Umbilical cord (tissue), 1 donor: ENCODE measurements at regions not wholly inside any gene's neighbourhood (a gene's known extent, or its start where the extent isn't known, plus 50 kb on each side); places are given as distances from the start of the nearest gene placed in this dataset.
A peak's percentile ranks its signal among the peaks of the same experiment; 100 is the strongest.
"Not testable (repeated sequence)": the region's sequence is repeated elsewhere in the genome, so short reads cannot be mapped to it uniquely, and the experiment has no call there.

ENCODE experiments used
- DNase-seq: peaks from one replicate; pipeline ENCODE4 v3.0.0-alpha.2; 2015; ENCODE audit warnings: low spot score

DNA sequence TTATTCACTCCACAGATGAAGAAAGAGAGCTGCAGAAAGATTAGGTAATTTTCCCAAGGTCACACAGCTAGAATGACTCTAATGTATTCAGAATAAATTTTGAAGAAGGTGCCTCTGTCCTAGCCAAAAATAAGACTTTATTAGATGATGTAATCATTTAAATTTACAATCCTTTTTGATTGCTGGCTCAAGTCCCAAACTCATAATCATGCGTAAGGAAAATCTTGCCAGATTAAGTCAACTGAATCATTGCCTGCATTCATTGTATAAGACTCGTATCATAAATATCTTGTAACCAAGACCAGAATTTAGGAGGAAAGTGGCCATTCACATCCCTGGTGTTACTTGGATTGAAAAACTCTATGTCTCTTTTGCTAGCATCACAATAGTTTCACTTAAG, 53.1 kb upstream of the STK39 start:
- no peak for DNase-seq

DNA sequence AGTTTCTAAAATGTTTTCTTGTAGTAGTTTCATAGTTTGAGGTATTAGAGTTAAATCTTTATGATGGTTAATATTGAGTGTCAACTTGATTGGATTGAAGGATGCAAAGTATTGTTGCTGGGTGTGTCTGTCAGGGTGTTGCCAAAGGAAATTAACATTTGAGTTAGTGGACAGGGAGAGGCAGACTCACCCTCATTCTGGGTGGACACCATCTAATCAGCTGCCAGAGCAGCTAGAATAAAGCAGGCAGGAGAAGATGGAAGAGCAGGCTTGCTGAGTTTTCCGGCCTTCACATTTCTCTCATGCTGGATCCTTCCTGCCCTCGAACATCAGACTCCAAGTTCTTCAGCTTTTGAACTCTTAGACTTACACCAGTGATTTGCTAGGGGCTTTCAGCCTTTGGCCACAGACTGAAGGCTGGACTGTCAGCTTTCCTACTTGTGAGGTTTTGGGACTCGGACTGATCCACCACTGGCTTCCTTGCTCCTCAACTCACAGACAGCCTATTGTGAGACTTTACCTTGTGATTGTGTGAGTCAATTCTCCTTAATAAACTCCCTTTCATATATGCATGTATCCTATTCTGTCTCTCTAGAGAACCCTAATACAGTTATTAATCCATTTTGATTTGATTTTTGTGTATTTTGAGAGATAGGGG, 56.8 kb upstream of the STK39 start:
- no peak for DNase-seq

DNA sequence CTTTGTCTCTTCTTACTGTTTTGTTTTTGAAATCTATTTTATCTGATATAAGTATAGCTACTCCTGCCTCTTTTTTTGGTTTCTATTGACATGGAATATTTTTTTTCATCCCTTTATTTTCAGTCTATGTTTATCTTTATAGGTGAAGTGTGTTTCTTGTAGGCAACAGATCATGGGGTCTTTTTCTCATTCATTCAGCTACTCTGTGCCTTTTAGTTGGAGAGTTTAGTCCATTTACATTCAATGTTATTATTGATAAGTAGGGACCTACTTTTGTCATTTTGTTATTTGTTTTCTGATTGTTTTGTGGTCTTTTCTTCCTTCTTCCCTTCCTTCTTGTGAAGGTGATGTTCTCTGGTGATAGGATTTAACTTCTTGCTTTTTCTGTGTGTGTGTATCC, 60.0 kb upstream of the STK39 start:
- DNase-seq: no peak

DNA sequence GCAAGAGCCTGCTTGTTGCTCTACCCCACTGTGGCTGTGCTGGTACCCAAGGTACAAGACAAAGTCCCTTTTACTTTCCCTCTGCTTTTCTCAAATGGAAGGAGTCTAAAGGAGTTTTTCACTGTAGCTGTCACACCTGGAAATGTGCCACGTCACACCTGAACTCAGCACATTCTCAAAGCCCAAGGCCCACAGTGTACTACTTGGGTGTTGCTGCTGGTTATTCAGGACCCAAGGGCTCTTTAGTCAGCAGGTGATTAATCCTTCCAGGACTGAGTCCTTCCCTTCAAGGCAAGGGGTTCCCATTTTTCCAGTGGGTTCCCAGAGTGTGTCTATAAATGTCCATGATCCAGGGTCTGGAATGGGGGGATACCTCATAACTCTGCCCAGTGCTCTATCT, 63.2 kb upstream of the STK39 start:
- no peak for DNase-seq

DNA sequence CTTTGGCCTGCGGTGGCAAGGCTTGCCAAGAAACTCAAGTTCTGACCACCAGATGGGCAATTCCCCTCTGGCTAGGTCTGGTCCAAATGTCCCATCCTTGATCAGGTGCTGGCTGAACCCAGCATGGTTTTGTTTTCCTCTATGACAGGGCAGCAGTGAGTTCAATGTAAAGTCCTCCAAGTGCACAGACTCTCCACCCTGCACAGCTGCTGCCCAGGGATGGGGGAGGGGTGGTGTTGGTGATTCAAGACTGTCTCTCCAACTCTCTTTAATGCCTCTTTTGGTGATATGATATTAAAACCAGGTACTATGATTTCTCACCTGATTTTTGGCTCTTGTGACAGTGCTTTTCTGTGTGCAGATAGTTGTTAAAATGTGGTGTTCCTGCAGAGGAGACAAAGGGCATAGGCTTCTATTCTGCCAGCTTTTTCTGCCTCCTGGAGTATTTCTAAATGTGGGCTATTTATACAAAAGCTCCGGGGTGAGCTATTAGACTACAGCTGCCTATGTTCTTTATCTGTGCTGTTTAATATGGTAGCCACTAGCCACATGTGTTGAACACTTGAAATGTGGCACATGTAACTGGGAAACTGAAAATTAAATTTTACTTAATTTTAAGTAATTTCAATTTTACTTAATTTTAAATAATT, 64.0 kb upstream of the STK39 start:
- DNase-seq: peak; percentile 7

DNA sequence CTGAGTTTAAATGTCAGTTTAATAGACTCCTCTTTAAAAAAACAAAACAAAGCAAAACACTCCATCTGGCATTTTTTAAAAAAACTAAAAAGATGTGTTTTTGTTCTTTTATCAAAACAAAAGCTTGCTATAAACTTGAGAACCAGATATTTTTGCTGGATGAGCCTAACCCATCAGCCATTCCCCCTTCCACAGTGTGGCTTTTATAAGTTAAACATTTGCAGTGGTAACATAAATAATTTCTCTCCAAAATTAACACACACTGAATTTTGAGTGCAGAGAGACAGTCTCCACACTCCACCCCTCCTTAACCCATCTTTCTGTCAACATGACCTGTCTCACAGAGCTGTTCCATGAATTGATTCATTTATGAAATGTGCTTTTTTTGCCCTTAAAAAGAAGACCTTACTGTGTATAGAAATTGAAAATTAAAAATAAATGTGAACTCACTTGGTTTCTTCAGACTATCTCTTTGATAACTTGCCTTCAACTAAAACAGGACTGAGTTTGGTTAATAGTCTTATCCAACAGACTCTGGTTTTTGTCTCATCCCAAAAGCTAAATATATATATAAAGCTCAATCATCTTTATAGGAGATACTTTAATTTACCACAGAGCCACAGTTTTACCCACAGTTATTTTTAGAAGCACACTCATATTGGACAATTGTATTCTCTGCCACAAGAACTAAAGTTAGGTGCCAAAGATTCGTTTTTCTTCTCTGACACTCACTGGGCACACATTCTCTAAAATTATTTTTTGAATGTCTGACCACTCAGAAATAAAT, 64.8 kb upstream of the STK39 start:
- DNase-seq: peak; percentile 3

DNA sequence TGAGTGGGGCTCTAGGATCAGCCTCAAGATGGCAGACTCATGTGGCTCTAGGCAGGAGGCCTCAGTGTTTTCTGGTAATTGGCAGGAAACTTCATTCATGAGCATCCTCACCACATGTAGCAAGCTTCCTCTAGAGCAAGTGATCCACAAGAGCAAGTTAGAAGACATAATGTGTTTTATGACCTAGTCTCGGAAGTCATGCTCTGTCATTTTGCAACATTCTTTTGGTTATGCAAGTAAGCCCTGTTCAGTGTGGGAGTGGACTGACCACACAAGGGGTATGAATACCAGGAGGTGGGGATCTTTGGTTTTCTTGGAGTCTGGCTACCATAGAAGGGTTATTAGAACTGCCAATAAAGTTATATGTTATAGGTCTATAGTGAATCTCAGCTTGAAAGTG, 66.8 kb upstream of the STK39 start:
- no peak for DNase-seq

DNA sequence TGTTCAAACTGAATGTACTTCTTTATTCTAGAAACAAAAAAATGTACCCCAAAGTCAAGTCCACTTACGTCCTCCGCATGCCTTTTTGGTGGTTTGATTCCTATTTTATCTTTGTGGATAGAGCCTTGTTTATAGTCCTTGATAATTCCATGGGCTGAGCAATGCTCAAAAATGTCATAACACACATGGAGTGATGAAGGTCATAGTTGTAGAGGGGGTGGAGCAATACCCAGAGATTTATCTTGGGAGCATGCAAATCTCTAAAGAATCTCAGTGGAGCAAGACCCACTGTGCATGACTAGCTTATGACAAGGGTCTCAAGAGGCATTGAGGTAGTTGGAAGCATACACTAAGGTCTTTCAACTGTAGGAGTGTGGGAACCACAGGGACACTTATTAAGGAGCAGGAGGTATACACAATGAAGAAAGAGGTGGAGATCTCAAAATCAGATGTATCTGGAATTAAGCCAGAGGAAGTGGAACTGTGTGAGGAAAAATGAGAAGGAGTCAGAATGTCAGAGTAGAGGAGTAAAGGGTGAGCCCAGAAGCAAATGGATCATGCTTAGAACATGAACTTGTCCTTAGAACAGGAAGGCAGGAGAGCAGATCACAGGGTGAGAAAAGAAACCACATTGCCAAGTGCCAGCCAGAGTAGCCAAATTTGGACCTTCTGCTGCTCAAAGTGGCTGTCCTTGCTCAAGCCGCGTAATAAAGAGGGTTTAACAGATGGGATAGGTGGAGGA, 68.1 kb upstream of the STK39 start:
- no peak for DNase-seq

DNA sequence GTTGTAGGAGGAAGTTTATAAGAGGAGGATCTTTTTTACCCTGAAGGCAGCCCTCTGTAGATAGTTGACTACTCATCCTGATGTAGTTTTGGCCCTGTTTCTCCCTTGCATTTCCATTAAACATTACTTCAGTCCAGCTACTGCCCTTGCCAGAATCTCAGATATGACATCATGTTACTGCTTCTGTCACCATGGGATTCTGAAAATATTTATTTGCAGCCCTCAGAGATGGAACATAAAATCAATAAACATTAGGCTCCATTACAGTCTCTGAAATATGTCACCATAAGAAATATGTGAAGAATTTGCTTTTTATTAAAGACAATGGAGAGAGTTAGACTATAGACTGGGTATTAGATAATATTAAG, 68.7 kb upstream of the STK39 start:
- no peak for DNase-seq

DNA sequence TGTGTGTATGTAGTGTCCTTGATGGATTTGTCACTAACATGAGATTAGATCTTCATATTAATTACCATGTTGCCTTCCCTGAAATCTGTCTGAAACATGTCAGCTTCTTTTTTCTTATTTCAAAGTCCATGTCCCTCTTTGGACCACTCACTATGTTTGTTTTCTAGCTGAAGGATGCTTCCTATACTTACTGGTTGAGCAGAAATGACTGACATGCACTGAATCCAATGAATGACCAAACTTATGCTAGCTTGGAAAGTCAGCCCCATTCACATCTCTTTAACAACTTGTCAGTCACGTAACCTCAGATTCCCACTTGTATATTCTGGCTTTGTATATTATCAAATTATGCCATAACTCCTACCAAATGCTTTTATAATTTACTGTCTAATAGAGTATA, 69.9 kb upstream of the STK39 start:
- no peak for DNase-seq

DNA sequence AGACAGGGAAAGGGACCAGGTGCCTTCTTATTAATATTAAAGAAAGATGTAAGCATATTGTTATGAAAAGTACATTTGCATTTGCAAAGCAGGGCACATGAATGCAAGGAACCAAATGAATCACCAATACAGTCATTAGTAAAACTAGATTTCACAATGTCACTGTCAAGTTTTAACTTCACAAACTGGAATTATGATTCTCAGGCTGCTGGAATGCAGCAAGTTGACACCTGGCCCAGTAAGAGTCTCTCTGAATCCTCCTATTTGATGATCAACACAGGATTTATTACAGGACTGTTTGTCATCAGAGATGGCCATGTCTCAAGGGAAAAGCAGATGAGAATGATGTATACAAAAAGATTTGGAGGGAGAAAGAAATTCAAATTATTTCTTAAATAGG, 72.9 kb upstream of the STK39 start:
- no peak for DNase-seq

DNA sequence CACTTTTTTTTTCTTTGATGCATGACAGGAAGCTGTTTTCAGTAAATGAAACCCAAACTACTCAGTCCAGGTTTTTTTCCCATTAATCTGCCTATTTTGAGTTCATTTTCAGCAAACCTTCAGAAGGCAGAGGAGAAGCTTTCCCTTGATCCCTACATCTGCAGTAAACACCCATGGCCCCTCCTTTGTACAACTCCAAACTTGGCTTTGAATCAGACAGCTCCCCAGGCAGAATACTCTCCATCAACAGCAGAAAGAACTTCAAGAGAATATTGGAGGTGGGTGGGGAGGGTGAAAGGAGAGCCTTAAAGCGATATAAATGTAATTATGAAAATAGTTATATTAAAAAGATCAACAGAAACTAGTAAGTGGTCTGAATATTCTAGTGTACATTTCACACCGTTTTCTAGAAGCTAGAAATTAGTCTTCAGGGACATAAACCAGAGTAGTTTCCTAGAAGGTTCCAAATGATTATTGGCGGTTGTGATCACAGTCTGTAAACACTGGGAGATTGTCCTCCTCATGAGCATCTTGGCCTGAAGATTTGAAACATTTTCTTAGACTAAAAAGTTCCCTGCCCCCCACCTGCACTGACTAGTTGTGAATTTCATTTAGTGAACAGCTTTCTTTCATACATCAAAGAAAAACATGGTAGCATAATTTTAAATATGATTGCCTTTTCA, 75.1 kb upstream of the STK39 start:
- peak; percentile 46 for DNase-seq

DNA sequence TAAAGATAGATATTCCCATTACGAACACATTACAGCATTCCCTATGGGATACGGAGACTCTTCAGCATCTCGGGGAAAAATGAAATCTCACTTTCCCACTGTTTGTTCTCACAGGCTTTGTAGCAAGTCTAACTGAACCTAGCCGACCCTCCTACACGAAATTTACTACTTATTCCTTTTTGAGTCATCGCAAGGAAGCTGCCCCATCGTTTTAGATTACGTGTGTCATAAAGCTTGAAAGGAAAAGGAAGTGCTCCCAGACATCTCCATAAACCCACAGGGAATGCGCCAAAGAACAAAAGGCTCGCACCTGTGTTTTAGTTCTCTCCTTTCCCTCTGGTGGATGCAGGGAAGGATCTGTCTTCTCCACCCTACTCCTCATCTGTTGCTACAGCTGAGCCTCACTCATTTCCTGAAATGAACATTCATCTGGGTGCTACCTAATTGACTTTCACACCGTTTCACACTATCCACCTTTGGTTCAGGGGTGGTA, 76.2 kb upstream of the STK39 start:
- no peak for DNase-seq

DNA sequence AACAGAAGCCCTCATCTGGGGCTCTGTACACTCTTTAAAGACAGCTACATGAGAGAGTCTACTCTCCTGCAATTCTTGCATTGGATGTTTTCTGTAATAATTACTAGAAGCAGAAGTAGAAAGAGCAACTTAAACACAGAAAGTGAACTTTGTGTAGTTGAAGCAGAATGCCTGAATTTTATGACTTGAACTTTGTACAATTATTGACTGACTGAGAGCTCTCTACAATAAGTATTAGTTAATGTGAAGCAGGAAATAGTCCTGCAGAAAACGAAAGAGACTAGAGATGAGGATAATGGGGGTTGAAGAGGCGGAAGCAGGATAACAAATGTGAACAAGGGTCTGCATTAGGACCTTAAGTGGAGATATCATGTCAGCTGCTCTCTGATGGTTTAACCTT, 79.2 kb upstream of the STK39 start:
- DNase-seq: no peak

DNA sequence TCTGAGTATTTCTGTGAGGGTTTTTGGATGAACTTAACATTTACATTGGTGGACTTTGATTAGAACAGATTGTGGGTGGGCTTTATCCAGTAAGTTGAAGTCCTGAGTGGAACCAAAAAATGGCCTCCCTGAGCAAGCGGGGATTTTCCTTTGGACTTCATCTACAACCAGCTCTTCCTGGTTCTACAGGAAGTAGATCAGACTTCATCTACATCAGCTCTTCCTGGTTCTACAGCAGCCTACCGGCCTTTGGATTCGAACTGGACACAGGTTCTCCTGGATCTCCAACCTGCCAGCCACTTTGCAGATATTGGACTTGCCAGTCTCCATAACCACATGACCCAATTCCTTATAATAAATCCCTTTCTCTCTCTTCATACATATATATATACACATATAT, 79.9 kb upstream of the STK39 start:
- no peak for DNase-seq

DNA sequence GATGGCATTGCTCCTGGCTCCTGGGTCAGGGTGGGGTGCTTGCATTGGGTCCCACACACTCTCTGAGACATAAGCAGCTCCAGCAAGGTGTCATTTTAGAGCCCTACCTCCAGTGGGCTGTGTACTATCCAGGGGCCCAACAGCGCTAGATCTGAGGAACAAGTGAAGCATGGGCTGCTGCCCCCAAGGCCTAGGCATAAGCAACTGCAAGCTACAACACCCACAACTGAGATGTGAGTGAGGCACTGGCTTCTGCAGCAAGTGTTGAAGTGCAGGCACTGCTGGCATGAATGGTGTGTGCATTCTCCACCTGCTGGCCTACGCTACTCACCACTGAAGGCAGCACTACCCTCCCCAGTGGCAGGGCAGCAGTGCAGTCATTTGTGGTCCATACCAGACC, 81.0 kb upstream of the STK39 start:
- DNase-seq: no peak

DNA sequence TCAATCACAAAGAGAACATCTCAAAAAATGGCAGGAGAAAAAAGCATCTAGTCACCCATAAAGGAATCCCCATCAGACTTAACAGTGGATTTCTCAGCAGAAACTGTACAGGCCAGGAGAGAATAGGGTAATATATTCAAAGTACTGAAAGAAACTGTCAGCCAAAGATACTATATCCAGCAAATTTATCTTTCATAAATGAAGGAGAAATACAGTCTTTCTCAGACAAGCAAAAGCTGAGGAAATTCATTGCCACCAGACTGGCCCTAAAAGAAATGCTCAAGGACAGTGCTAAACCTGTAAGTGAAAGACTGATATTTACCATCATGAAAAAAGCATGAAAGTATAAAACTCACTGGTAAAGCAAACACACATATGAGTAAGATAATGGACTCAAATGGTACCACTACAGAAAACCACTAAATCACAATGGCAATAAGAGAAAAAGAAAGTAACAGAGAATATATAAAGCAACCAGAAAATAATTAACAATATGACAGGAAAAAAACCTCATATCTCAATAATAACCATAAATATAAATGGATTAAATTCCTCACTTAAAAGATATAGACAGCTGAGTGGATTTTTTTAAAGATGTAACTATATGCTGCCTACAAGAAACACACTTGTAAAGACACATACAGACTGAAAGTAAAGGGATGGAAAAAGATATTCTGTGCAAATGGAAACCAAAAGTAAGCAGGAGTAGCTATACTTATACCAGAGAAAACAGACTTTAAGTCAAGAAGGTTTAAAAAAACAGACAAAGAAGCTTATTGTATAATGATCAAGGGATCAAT, 83.4 kb upstream of the STK39 start:
- no peak for DNase-seq

DNA sequence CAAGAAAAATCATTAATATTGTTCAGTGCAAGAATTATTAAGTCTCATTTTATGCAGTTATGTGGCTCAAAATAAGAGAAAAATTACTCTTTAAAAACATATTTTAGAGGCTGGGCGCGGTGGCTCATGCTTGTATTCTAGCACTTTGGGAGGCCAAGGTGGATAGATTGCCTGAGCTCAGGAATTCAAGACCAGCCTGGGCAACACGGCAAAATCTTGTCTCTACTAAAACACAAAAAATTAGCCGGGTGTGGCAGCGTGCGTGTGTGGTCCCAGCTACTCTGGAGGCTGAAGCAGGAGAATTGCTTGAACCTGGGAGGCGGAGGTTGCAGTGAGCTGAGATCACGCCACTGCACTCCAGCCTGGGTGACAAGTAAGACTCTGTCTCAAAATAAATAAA, 87.9 kb upstream of the STK39 start:
- DNase-seq: not testable (repeated sequence)

DNA sequence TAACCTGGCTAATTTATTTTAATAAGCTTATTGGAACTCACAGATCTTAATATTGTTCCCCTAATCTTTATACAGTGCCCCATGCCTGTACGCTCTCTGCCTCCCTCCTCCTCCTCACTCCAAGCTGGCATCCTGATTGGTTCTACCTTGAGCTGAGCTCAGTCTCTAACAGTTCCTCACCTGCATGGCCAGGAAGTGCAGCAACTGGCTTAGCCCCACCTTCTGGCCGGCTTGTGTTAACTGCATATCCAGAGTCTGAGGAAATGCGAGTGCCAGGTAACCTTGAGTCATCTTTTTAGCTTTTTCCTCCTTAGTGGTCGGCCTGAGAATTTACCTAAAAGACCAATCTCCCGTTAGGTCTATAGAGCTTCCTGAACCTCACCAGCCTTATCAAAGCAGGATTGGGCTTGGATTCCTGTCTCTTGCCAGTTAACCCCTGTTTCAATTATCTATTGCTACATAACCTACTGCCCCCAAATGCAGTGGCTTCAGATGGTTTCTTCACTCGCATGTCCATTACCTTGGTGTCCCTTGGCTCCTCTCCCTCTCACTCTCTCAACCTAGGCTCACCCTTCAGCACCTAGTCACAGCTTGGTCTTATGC, 89.5 kb upstream of the STK39 start:
- DNase-seq: no peak

DNA sequence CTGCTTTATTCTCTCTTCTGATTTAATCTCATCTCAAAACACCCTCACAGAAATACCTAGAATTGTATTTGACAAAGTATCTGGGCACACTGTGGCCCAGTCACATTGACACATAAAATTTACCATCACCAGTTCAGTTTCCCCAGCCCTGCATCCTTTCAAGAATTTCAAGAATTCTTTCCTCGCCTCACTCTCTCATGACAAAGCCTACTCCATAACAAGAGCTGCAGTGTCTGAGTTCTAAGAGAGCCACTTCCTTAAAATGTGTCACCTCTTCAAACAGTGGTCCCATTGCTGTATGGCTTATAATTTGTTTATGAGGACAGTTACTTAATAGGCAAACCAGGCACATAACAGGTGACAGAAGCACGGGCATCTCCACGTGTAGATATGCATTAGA, 90.9 kb upstream of the STK39 start:
- DNase-seq: no peak
